Fibroblast of skin of scalp (primary cell): ENCODE measurements at regions not wholly inside any gene's neighbourhood (a gene's known extent, or its start where the extent isn't known, plus 50 kb on each side); places are given as distances from the start of the nearest gene placed in this dataset.

Experiments used
- DNase-seq: peaks from one replicate; pipeline ENCODE4 v3.0.0-alpha.2; 2013

- DNase-seq: peak; percentile 90
Measured at GRCh38 chr9:115369322-115369957, 251.5 kb upstream of the TNC start.

DNA sequence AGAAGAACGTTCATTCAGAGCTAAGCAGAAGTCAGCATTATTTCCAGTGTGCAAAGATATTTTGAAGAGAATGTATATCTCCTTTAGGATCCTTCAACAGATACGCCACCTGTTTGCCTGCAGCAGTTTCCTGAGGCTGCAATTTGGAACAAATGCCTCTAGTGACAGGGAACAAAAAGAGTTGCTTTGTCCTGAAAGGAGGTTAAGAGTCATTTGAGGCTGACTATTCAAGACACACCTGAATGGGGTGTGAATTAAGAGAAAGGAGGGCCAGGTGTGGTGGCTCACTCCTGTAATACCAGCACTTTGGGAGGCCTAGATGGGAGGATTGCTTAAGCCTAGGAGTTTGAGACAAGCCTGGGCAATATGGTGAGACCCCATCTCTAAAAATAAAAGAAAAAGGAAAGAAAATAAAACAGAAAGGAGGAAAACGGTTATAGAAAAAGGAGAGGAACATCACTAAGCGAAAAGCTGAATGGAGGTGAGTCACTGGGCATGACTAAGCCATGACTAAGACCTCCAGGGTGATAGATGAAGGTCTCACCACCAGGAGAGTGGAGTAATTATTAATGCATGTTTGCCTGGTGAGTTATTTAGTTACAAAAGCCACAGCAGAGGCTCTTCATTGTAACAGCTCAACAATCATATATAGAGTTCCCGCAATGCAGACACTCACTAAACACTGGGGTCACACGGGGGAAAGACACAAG, 255.2 kb upstream of the TNC start:
- DNase-seq: peak; percentile 97

GRCh38 chr9:115373710-115374045, 255.7 kb upstream of the TNC start:
- no peak for DNase-seq

GRCh38 chr9:115374724-115375268, 256.8 kb upstream of the TNC start:
- DNase-seq: no peak

DNA sequence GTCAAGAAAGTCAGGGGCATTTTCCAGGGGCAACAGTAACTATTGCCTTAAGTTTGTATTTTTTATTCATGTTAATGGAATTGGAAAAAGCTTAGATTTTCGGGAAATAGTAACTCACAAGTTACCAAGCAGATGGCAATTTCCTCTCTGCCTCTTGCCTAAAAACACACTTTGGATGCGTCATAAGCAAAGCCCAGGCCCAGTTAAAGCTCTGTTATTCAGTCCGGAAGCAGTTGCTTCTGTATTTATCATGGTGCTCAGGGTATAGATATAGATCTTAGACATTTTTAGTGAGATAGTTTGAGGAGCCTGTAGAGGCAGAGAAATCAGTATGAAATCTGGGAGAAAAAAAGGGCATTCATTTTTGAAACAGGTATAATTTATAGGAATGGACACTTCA, 260.3 kb upstream of the TNC start:
- DNase-seq: no peak

DNA sequence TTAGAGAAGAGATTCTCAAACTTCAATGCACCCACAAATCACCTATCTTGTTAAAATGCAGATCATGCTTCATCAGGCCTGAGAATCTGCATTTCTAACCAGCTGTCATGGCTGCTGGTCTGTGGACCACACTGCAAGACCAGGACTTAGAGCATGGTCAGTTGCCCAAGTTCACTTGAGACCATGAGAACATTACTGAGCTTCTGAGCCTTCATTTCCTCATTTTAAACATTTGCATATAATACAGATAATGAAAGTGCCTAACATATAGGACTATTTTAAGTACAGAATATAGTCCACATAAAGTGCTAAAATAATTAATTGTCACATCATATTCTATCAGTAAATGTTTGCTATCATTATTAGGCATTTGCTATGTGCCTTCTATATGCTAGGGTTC, 260.8 kb upstream of the TNC start:
- DNase-seq: no peak

GRCh38 chr9:115379719-115380118, 261.8 kb upstream of the TNC start:
- no peak for DNase-seq

GRCh38 chr9:115382865-115383264, 264.9 kb upstream of the TNC start:
- DNase-seq: no peak

DNA sequence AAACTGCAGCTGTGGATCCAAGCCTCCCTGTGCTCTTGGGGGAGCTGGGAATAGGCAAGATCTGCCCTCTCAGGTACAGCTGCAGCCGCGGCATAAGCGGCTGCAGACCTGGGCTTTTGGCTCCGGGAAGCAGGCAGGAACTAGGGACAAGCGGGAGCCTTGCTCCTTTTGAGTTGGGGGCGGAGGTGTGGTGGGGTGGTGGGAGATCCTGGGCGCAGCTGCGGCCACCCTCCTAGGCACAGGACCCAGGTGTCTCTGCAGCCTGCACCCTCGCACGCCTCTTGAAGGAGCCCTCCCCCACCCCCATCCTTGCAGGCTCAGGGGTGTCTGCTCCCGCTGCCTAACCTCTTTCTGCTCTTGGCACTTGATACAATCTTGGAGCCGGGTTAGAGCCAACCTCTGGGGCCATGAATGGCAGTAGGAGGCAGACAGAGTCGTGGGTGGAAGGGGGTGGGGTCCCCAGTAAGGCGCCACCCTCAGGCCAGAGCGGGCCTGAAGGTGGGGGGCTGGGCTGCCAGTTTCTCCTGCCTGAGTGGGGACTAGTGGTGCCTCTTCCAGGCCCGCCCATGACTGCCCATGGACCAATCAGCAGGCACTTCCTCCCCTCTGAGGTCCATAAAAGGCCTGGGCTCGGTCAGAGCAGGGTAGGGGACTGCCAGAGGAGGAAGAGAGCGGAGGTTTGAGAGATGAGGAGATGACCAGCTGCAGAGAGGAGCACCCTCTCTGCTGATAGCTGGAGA, 267.6 kb upstream of the TNC start:
- no peak for DNase-seq

- DNase-seq: no peak
Measured at GRCh38 chr9:115386963-115387770, 269.2 kb upstream of the TNC start.

- no peak for DNase-seq
Measured at GRCh38 chr9:115391168-115391825, 273.3 kb upstream of the TNC start.

GRCh38 chr9:115393976-115394775, 276.2 kb upstream of the TNC start:
- peak; percentile 22 for DNase-seq

GRCh38 chr9:115395511-115396021, 277.6 kb upstream of the TNC start:
- no peak for DNase-seq

DNA sequence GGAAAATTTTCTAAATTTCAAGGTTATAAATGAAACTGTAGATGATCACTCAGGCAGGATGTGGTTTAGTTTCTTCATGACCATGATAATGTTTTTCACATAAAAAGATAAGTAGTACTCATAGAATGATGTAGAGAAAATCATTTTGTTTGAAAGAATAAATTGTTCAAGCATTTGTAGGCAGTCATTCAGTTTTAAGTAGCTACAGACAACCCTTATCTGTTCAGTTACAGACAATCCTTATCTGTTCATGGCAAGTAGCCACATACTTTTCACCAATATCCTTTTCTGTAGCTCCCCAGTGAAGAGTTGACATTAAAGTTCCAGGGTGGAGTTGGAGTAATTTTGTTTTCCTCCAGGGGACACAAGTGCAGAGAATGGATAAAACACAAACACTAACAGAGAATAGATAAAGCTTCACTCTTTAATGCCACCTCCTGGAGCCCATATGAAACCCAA, 278.1 kb upstream of the TNC start:
- peak; percentile 27 for DNase-seq

DNA sequence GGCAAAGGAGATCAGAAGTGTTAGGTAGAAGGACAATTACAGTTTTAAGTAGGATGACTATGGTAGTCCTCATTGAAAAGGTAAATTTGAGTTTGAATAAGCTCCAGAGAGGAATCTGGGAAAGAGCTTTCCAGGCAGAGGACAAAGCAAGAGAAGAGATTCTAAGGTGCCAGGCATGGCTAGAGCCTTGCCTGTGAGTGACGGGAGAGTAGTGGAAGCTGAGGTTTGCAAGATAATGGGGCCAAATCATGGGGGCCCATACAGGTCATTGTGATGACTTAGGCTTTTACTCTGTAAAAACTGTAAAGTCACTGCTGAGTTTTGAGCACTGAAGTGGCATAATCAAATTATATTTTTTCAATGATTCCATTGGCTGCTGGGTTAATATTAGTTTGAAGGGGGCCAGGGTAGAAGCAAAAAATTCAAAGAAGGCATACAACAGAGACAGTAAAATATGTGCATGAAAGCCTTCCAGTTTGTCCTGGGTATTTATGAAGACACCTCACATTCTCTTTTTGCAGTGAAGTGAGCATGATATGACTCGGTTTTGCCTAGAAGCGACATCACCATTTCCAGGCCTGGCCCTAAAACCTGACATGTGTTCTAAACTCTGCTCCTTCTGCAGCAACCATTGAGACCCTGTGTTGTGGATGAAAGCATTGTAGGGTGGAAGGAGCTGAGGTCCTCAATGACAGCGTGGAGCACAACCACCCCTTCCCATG, 279.8 kb upstream of the TNC start:
- DNase-seq: no peak

- DNase-seq: no peak
Measured at GRCh38 chr9:115398313-115398650, 280.3 kb upstream of the TNC start.

GRCh38 chr9:115398996-115399395, 281.0 kb upstream of the TNC start:
- DNase-seq: peak; percentile 35

- DNase-seq: peak; percentile 76
Measured at GRCh38 chr9:115400796-115401195, 282.8 kb upstream of the TNC start.

GRCh38 chr9:115401756-115402327, 283.9 kb upstream of the TNC start:
- DNase-seq: no peak

- no peak for DNase-seq
Measured at GRCh38 chr9:115403753-115404152, 285.8 kb upstream of the TNC start.
